Hippocampal formation (tissue), 2 donors: ENCODE measurements at regions not wholly inside any gene's neighbourhood (a gene's known extent, or its start where the extent isn't known, plus 50 kb on each side); places are given as distances from the start of the nearest gene placed in this dataset.
"Not testable (repeated sequence)": the region's sequence is repeated elsewhere in the genome, so short reads cannot be mapped to it uniquely, and the experiment has no call there.

Source experiments
- DNase-seq, 2 donors: peaks; one replicate each; lab custom pipeline; 2025; lab: John Stamatoyannopoulos, UW

DNA sequence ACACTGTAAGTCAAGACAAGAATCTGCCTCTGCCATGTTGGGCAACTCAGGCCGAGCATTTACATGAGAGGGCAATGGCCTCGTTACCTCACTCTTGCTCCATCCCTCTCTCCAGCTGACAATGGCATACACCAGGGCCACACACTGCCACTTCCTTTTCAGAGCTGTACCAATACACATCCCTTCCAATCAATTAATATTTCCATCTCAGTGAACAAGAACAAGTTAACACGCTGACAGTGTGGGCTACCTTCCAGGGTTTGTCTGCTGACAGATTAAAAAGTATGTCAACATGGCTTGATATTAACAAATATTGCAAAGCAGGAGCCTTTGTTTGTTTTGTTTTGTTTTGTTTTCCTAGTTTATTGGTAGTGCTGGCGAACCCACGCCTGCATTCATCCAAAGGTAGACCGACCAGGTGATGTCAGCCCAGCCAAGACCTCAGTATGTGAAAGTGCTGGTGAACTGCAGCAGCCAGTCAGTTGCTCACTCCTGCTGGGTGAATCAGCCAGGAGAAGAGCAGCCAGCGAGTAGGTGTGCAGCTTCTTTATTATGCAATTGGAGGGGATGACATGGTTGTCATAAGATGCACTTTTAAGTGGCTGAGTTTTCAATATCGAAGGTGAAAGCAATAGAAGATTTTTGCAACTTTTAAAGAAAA lies 487.3 kb upstream of the JARID2 start:
- DNase-seq: no peak

DNA sequence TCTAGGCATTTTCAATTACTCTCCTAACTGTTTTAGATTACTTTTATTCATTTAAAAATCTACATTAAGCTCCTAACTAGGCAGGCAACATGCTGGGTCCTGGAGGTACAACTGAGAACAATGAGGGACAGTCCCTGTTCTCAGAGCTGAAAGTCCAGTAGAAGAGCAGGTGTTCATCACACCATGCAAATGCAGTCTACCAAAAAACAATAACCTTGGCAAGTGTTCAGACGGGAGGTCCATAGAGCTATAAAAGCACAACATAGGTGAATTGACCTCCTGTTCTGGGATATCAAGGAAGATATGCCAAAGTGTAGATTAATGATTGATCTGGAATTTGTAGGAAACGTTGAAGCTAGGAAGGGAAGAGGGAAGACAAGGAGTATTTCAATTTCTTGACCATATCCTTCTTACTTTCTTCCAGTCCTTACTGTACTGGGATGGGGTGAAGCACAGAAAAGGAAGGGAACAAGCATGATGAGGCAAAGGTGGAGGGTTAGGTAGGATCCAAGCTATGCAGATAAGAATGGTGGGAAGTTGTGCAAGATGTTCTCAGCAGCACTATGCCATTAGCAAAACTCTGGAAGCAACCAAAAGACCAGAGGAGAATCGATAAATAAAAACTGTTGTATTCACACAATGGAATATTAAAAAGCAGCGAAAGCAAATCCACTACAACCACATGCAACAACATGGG lies 485.7 kb upstream of the JARID2 start:
- DNase-seq: no peak

DNA sequence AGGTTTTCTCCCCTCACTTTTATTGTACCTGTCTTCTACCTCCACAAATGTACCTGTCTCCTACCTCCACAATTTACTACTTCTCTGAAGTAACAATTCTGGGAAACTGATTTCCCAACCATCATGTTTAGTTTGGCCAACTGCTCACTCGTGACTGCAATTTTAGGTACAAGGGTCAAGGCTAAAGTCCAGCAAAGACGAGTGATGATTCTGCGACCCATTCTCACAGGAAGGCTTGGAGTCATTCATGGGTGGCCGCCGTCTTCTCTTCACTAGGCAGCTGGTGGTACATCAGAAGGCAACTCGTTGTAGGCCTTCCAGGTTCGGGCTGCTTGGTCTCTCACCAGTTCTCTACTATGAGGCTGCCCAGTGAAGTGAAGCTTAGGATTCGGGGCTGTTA lies 483.8 kb upstream of the JARID2 start:
- DNase-seq: no peak

DNA sequence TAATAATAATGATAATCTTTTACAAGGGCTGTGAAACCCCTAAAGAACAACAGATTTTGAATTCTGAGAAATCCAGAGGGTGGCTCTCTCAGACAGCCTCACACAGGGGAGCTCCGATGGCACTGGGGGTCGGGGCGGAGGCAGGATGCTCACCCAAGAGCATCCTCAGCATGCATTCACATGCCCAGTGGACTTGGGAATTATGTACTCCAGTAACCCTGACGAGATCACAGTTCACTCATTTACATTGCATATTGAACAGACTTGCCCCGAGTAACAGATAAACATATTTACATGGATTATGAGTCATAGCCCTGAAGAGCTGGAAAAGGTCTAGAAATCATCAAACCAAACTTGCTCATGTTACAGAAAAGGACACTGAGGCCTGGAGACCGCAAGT lies 482.7 kb upstream of the JARID2 start:
- DNase-seq: no peak

GRCh38 chr6:14763616-14764015 lies 482.3 kb upstream of the JARID2 start:
- no peak for DNase-seq

- DNase-seq: no peak
These were observed 480.8 kb upstream of the JARID2 start for GRCh38 chr6:14765106-14765505.

DNA sequence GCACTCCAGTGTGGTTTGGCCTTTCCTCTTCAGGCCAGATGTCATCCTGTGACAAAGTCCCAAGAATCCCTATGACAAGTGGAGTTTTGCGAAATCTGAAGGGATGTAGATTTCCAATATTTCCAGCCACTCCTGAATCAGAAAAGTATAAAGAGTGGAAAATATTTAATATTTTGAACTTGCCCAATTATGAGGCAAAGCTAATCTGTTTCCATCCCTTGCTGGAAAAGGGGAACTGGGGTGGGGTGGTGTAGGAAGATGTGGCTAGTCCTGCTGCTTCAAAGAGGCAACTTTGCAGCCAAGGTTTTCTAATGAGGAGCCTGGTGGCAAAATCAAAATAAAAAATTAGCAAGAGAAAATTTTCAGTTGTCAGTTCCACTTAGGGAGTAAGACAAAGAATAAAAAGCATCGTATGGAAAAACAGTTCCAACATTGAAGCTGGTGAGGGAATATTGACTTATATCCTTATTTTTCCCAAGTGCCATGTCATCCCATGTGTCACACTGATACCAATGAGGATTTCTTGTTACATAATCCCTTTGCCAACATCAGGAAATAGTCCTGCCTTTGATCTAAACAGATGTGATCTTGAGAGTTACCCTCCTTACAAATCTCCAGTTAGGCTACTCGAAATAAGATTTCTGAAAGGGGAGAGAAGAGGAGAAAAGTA lies 480.0 kb upstream of the JARID2 start:
- no peak for DNase-seq

DNA sequence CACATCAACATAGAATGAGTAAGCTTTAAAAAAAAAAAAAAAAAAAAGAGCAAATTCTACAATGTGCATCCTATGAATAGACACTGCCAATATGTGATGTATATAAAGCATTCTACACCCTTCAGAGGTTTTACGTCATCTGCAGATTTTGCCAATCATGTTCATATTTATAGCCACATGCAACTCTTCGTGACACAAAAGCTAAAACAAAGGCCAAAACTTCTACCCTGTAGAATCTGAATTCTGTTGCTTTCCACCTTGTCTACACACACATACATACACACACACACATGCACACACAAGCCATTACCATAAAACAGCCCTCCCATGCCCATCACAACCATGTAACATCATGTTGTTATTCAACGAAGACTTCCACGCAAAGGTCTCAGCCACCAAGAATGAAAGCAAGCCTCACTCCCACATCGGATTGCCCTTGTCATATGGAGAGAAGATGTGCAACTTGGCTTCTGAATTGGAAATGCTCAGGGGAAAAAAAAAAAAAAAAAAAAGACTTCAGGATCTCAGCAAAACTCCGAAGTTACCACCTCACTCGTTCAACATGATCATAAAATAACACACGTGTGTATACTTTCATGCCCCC lies 479.4 kb upstream of the JARID2 start:
- no peak for DNase-seq

- DNase-seq: no peak
These were observed 478.6 kb upstream of the JARID2 start for GRCh38 chr6:14767226-14767625.

- no peak for DNase-seq
These were observed 475.8 kb upstream of the JARID2 start for GRCh38 chr6:14770040-14770439.

GRCh38 chr6:14770572-14770971 lies 475.3 kb upstream of the JARID2 start:
- DNase-seq: no peak

DNA sequence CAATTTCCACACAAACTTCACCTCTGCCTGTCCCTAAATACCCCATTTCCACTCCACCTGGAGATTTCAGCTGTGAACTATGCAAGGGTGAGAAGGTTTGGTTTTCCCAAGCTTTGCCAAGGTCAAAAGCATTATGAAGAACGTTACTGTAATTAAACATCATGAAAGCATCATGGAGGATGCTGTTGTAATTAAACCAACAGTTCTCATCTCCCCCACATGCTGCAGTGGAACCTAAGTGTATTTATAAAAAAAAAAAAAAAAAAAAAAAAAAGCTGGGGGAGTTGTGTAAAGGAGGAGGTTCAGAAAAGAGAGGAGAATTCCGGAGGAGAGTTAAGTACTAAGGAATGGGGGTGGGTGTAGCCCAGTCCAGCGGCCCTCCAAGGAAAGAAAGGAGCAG lies 474.9 kb upstream of the JARID2 start:
- no peak for DNase-seq

- DNase-seq: no peak
These were observed 473.7 kb upstream of the JARID2 start for GRCh38 chr6:14772188-14772587.

DNA sequence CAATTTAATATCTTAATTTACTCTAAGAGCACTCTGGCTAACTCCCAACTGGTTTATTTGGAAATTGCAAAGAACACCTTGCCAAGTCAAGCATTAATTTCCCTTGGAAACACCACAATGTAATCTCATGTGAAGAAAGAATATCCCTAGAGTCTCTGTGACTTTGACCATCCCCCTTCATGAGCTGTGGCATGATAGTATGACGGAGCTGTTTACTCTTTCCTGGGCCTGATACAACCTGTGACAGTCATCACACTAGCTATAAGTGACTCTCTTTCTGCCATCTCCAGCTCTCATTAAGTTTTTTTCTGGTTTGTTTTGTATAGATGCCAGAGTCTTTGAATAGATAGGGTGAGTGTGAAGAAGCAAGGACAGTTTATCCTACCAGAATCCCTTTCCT lies 470.3 kb upstream of the JARID2 start:
- DNase-seq: no peak

DNA sequence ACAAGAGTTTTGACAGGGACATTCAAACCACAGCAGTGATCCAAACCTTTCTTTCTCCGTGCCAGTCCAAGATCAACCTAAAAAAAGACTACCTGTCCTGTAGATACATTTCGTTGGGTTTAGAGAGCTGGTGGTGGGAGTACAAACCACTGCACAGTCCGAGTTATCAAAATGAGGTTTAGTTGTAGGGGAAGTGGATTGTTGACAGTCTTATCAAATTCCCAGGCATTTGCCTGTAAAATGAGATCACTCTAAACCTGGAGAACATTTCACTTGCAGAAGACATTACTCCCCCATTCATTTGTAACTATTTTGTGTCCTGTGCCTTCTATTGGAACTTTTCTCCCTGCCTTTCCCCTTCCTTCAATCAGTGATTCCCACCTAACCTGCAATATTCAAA lies 469.6 kb upstream of the JARID2 start:
- DNase-seq: no peak

DNA sequence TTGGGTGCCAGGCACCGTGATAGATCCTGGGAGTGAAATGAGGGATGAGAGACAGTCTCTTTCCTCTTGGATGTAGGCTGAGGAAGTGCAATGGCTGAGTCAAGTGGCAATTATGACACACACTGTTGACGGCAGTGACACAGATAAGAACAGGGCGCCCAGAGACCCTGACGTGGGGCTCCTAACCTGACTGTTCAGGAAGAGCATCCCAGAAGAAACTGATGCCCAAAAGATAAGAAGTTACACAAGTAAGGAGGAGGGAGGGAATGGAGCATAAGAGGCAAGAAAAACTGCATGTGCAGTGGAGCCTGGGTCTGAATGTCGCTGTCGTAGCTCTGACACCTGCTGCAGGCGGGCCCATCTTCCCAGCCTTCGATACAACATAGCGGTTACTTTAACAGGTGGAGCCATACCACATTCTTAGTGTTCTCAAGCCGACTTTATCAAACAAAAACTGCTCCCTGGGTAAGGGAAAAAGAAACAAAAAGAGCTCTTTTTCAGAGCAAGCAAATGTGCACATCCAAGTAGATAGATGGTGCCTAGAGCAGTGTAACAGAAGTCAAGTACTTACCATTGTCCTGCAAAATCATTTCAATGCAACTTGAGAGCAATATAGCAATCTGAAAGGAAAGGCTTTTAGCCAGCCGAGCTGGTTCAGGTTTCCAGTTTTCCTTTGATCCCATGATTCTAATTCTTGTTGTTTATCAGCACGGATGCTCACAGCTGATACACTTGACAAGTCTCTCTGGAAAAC lies 463.9 kb upstream of the JARID2 start:
- DNase-seq: no peak

DNA sequence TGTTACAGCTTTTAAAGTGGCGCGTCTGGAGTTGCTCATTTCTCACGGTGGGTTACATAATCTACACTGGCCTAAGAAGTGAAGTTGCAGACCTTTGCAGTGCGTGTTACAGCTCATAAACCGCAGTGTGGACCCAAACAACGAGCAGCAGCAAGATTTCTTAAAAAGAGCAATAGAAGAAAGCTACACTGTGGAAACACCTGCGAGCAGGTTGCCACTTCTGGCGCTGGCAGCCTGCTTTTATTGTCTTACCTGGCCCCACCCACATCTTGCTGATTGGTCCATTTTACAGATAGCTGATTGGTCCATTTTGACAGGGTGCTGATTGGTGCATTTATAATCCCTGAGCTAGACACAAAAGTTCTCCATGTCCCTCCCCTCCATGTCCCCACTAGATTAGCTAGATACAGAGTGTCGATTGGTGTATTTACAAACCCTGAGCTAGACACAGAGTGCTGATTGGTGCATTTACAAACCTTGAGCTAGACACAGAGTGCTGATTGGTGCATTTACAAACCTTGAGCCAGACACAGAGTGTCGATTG lies 462.9 kb upstream of the JARID2 start:
- not testable (repeated sequence) for DNase-seq

GRCh38 chr6:14783594-14783993 lies 462.3 kb upstream of the JARID2 start:
- DNase-seq: no peak

- no peak for DNase-seq
These were observed 461.0 kb upstream of the JARID2 start for GRCh38 chr6:14784596-14785492.

GRCh38 chr6:14785493-14785790 lies 460.4 kb upstream of the JARID2 start:
- no peak for DNase-seq

DNA sequence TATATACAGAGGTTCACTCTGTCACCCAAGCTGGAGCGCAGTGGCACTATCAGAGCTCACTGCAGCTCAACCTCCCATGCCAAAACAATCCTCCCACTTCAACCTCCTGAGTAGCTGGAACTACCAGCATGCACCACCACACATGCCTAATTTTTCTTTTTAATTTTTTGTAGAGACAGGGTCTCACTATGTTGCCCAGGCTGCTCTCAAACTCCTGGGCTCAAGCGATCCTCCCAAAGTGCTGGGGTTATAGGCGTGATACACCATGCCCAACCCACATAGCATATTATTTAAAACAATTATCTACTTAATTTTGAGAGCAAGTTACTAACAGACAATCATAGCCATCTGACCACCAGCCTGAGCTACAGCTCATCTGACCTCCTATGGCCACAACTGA lies 459.9 kb upstream of the JARID2 start:
- DNase-seq: no peak
